KMS-11 (cell line): ENCODE measurements at regions not wholly inside any gene's neighbourhood (a gene's known extent, or its start where the extent isn't known, plus 50 kb on each side); places are given as distances from the start of the nearest gene placed in this dataset.

Experiments used
- H2AFZ ChIP-seq: fragments of 200-600 bp; sonication (generic); 2 replicates; pipeline ENCODE4 v1.6.1; 2016; ENCODE audit warnings: antibody characterized with exemption, mixed run types, low read depth
- H3K27ac ChIP-seq: fragments of 200-600 bp; sonication (generic); 2 replicates; pipeline ENCODE4 v1.6.1; 2016; ENCODE audit warnings: mild to moderate bottlenecking, mixed run types
- H3K27me3 ChIP-seq: fragments of 200-600 bp; sonication (generic); 2 replicates; pipeline ENCODE4 v1.6.1; 2017; ENCODE audit warnings: mild to moderate bottlenecking, low read depth, mixed run types, moderate library complexity; ENCODE audit not compliant: insufficient read depth
- H3K36me3 ChIP-seq: fragments of 200-600 bp; sonication (generic); 2 replicates; pipeline ENCODE4 v1.6.1; 2017; ENCODE audit warnings: mild to moderate bottlenecking, mixed run types; ENCODE audit not compliant: insufficient read depth
- H3K4me1 ChIP-seq: fragments of 200-600 bp; sonication (generic); 2 replicates; pipeline ENCODE4 v1.6.1; 2016; ENCODE audit warnings: mild to moderate bottlenecking, low read depth, mixed run types; ENCODE audit not compliant: poor library complexity, severe bottlenecking
- H3K4me2 ChIP-seq: fragments of 200-600 bp; sonication (generic); 2 replicates; pipeline ENCODE4 v1.7.0; 2016; ENCODE audit warnings: mild to moderate bottlenecking, mixed run types
- H3K4me3 ChIP-seq: fragments of 200-600 bp; sonication (generic); IDR thresholded peaks from 2 replicates; pipeline ENCODE4 v1.6.1; 2017; ENCODE audit warnings: low read depth, low read length, mixed read lengths; ENCODE audit not compliant: insufficient read depth
- H3K79me2 ChIP-seq: fragments of 200-600 bp; sonication (generic); 2 replicates; pipeline ENCODE4 v1.6.1; 2016; ENCODE audit warnings: low read depth, mixed run types; ENCODE audit not compliant: insufficient read depth
- H3K9ac ChIP-seq: fragments of 200-600 bp; sonication (generic); 2 replicates; pipeline ENCODE4 v1.6.1; 2016; ENCODE audit warnings: mild to moderate bottlenecking, mixed run types
- H4K20me1 ChIP-seq: fragments of 200-600 bp; sonication (generic); 2 replicates; pipeline ENCODE4 v1.6.1; 2016; ENCODE audit warnings: mild to moderate bottlenecking, mixed run types; ENCODE audit not compliant: insufficient read depth
- TF ChIP-seq, protein P1 (sequence below): fragments of 200-600 bp; sonication (generic); conservative IDR thresholded peaks from 2 replicates; pipeline ENCODE4 v1.6.1; 2017; ENCODE audit warnings: low read depth, mild to moderate bottlenecking, antibody characterized with exemption, low read length, moderate library complexity, mixed read lengths

DNA sequence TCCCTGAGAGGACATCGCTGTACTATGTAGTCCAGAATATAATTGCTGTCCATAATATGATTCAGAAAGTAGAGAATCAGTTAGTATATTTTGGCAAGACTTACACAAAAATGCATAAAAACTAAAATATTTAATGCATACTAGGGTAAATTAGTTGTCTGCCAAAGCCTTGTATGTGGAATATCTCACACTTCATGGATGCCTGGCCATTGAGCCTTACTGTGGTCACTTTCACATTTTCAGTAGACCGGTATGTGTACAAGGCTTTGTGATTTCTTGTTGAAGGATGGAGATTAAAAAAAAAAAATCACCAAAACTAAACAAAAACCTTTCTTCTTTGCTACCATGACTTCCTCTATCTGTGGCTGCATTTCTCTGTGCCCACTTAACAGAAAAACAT lies 197.3 kb upstream of the DDHD1 start:
- TF ChIP-seq, protein P1, sequence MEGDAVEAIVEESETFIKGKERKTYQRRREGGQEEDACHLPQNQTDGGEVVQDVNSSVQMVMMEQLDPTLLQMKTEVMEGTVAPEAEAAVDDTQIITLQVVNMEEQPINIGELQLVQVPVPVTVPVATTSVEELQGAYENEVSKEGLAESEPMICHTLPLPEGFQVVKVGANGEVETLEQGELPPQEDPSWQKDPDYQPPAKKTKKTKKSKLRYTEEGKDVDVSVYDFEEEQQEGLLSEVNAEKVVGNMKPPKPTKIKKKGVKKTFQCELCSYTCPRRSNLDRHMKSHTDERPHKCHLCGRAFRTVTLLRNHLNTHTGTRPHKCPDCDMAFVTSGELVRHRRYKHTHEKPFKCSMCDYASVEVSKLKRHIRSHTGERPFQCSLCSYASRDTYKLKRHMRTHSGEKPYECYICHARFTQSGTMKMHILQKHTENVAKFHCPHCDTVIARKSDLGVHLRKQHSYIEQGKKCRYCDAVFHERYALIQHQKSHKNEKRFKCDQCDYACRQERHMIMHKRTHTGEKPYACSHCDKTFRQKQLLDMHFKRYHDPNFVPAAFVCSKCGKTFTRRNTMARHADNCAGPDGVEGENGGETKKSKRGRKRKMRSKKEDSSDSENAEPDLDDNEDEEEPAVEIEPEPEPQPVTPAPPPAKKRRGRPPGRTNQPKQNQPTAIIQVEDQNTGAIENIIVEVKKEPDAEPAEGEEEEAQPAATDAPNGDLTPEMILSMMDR, result no peak
- no peaks in the 10 kb centered on the region for H3K27me3 ChIP-seq
- no peak overlapping the region for H3K27ac ChIP-seq
- no peak overlapping the region for H3K4me3 ChIP-seq
- peaks cover 6% of the 10 kb centered on the region for H3K4me1 ChIP-seq
- H3K36me3 ChIP-seq, result no peaks in the 10 kb centered on the region
- H4K20me1 ChIP-seq, result no peaks in the 10 kb centered on the region
- no peaks in the 10 kb centered on the region for H3K79me2 ChIP-seq
- no peak overlapping the region for H3K9ac ChIP-seq
- no peak overlapping the region for H3K4me2 ChIP-seq
- no peak overlapping the region for H2AFZ ChIP-seq

DNA sequence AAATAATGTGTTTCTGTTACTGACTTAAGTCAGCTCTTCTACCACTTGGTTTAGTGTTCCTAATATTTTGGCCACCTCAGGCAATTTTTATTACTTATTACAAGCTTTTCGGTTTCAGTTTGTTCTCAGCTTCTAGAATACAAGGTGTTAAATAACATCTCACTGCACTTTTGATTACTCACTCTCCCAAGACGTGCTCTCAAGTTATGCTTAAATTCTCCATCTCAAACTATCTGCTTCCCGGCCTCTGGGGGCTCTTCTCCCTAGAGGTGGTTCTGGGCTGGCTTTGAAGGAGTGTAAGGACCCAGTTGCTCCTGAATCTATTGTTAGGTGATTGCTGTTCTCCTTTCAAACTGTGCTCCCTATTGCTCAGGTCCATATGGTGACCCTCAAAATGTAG lies 193.9 kb upstream of the DDHD1 start:
- no peak overlapping the region for H2AFZ ChIP-seq
- no peak overlapping the region for H3K27ac ChIP-seq
- H3K79me2 ChIP-seq, result no peaks in the 10 kb centered on the region
- TF ChIP-seq, protein P1, result no peak
- H3K27me3 ChIP-seq, result no peaks in the 10 kb centered on the region
- H4K20me1 ChIP-seq, result no peaks in the 10 kb centered on the region
- no peak overlapping the region for H3K4me3 ChIP-seq
- H3K36me3 ChIP-seq, result no peaks in the 10 kb centered on the region
- no peak overlapping the region for H3K9ac ChIP-seq
- H3K4me1 ChIP-seq, result peaks cover 6% of the 10 kb centered on the region
- H3K4me2 ChIP-seq, result no peak overlapping the region

DNA sequence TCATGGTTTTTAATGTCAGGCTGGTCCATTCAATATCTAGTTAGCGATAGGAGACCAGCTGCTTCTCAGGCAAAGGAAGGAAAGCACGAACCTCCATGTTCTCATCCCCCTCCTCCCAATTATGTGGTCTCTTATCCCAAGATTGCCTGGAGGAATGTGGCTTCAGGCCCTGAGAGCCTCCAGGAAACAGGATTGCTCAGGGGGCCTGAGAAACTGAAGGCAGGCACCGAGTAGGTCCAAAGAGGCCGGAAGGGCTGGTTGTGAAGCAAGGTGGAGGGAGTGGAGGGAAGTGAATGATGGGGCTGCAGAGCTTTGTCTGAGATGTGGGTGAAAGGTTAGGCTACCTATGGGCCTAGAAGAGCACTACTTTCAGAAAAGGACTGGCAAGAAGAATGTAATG lies 188.2 kb upstream of the DDHD1 start:
- H3K4me1 ChIP-seq, result no peaks in the 10 kb centered on the region
- TF ChIP-seq, protein P1, result no peak
- no peak overlapping the region for H3K9ac ChIP-seq
- H4K20me1 ChIP-seq, result no peaks in the 10 kb centered on the region
- H3K4me3 ChIP-seq, result no peak overlapping the region
- no peak overlapping the region for H2AFZ ChIP-seq
- no peak overlapping the region for H3K27ac ChIP-seq
- H3K4me2 ChIP-seq, result no peak overlapping the region
- H3K27me3 ChIP-seq, result no peaks in the 10 kb centered on the region
- H3K36me3 ChIP-seq, result no peaks in the 10 kb centered on the region
- H3K79me2 ChIP-seq, result no peaks in the 10 kb centered on the region

DNA sequence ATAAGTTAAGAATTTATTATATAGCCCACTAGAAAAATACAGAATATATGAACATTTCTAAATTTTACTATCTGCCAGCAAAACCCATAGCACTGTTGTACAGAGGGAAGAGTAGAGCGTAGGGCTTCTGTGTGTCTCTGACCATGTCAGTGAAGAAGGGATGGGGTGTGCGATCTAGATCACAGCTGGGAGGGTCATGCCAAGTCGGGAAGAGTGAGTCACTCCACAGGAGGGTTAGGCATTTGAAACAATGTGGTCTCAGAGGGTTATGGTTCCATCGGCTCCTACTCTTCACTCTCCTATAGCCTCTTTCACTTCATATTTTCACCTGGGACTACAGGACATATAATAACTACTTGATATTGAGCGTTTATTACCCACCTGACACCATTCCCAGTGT lies 185.1 kb upstream of the DDHD1 start:
- H3K4me2 ChIP-seq, result no peak overlapping the region
- no peak overlapping the region for H2AFZ ChIP-seq
- no peak overlapping the region for H3K9ac ChIP-seq
- no peaks in the 10 kb centered on the region for H4K20me1 ChIP-seq
- no peak overlapping the region for H3K4me3 ChIP-seq
- H3K4me1 ChIP-seq, result no peaks in the 10 kb centered on the region
- TF ChIP-seq, protein P1, result no peak
- no peak overlapping the region for H3K27ac ChIP-seq
- H3K79me2 ChIP-seq, result no peaks in the 10 kb centered on the region
- H3K36me3 ChIP-seq, result no peaks in the 10 kb centered on the region
- no peaks in the 10 kb centered on the region for H3K27me3 ChIP-seq

DNA sequence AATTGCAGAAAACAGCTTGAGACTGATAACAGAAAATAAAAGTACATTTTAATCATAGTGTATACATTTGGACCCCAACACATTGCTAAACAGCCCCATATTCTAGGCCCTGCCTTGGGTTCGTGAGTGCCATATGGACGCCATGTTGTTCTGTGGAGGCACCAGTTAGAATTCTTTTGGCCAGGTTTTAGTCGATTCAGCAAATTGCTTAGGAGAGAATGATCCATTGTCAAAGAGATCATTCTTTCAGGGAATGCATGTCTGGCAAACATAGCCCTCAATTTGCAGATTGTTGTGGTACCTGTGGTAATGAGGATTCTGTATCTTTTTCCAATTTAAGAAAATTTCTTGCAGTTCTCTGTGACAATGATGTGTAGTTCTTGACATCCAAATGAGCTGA lies 183.6 kb upstream of the DDHD1 start:
- Histone ChIP-seq H4K20me1 (no peaks in the 10 kb centered on the region), H3K9ac (no peak overlapping the region), H2AFZ (no peak overlapping the region), H3K79me2 (no peaks in the 10 kb centered on the region), H3K36me3 (no peaks in the 10 kb centered on the region), H3K4me3 (no peak overlapping the region), H3K4me2 (no peak overlapping the region), H3K27ac (no peak overlapping the region), H3K4me1 (no peaks in the 10 kb centered on the region), H3K27me3 (no peaks in the 10 kb centered on the region)
- TF ChIP-seq, protein P1, result no peak
